NCI-H2196 (cell line): ENCODE measurements at regions not wholly inside any gene's neighbourhood (a gene's known extent, or its start where the extent isn't known, plus 50 kb on each side); places are given as distances from the start of the nearest gene placed in this dataset.

Experiments used
- DNase-seq: peaks from one replicate; lab custom pipeline; 2025; ENCODE audit not compliant: unreplicated experiment; lab: John Stamatoyannopoulos, UW

DNA sequence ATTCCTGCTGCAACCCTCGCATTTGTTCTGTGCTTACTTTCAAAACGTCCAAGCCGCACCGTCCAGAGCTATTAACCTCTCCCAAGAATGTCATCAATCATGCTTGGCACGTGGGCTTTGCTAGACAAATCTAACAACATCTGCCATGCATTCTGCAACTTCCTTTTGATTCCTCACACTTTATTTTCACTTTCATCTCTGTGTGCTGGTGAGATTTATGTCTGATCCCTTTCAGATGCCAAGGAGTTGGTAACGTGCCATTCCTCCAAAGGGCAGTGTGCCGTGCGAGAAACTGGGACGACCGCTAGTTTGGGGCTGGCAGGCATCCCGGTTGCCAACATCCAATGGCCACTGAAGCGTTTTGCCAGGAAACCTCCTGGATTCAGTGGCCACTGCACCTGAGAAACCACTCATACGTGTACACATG is 230.0 kb upstream of the PARD3B start:
- DNase-seq, result no peak

DNA sequence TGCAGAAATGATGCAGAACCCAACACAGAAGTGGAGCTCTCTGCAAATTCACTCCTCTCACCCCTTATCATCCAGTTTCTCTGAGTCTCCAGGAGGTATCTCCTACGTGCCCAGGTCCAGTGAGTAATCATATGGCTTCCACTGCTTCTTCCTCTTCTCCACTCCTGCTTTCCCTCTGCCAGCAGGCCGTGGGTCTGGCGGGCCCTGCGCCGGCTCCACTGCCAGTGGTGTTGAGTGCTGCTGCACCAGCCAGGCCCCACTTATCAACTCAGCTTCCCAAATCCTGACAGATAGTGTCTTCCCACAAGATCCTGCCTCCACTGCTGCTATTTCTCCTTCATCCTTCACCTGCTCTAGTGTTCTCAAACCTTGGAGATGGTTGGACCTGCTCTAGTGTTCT is 227.6 kb upstream of the PARD3B start:
- no peak for DNase-seq

GRCh38 chr2:204321027-204321800 is 224.1 kb upstream of the PARD3B start:
- DNase-seq, result no peak

DNA sequence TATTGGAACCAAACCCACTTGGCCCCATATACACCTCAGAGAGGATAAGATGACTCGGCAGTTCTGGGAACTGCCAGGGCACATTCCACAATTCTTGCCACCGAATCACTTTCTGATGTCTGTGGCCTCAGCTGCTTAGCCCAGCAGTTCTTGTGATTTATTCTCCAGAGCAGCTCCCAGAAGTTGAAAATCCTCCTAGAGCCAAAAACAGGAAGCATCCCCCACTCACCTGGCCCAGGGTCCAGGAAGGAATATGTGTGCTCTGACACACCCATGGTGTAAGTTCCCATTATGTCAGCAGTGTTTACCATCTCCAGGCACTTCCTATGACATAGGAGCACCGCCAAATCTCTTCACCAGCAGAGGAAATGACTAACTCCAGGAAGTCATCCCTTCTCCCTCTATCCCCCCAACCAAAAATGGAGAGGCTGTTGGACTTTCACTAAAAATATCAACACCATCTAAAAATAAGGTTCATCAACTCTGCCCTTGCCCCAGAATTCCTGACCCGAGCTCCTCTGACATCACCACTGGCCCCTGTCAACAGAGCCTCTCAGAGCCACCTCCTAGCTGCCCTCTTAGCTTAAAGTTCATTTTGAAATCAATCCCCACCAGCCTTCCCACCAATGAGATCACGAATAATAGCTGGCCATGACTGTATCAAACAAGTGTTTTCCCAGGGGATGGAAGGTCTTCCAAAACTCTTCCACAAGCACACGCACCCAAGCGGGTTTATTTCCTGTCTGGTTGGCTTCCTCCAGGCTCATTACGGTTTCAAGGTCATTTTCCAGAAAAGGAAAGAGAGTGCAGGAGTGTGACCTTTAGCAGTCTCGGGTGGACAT is 223.1 kb upstream of the PARD3B start:
- DNase-seq, result no peak

DNA sequence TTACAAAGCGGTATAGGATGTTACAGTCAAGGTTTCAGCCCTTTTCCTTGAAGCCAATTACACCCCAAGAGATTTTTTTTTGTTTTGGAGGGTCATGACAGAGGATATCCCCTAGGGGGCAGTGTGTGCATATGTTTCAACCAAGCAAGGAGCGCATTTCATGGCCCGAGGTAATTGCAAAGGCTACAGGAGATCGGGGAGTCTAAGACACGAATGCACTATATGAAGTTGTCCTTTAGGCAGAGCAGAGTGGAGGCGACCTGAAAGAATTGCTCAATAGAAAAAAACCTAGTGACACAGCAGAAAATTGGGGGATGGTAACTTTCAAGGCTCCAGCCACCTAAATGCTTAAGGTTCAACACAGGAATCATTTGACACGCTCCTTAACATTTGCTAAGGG is 219.8 kb upstream of the PARD3B start:
- peak; percentile 48 for DNase-seq

DNA sequence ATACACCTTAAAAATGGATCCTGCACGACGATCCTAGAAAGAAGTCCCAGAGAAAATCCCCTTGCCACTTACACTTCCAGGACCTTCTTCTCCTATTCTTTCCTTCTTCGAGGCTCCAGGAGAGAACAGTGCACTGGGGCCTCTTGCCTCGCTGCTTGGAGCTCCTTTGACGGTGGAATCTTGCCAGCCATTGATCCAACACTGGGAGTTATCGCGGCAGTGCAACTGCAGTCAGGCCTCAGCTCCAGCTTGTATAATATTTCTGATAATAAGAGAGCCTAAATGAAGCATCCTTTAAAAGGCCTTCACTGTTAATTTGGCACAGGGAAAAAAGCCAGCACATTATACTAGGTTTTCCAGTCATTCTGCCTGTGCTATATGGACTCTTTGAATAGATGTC is 216.9 kb upstream of the PARD3B start:
- no peak for DNase-seq

GRCh38 chr2:204329016-204329415 is 216.3 kb upstream of the PARD3B start:
- DNase-seq, result no peak

- DNase-seq, result no peak
These were observed 215.7 kb upstream of the PARD3B start for GRCh38 chr2:204329532-204329931.

GRCh38 chr2:204331180-204331579 is 214.1 kb upstream of the PARD3B start:
- DNase-seq, result no peak

DNA sequence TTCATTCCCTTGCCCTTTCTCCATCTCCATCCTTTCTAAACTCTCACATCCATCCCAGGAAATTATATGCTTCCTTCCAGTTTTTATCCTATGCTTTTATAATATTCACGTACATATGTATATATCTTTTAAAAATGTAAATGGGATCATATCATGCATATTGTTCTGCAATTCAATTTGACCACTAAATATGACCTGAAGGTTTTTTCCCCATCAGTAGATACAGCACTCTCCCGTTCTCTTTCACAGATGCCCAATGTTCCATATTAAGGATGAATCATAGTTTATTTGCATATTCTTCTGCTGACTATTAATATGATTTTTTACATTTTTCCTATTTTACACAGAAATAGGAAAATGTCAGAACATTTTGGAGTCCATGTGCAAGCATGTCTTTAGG is 213.3 kb upstream of the PARD3B start:
- no peak for DNase-seq

GRCh38 chr2:204332706-204333105 is 212.6 kb upstream of the PARD3B start:
- DNase-seq, result no peak

GRCh38 chr2:204333861-204334260 is 211.4 kb upstream of the PARD3B start:
- no peak for DNase-seq

- DNase-seq, result no peak
These were observed 209.7 kb upstream of the PARD3B start for GRCh38 chr2:204335451-204336058.

DNA sequence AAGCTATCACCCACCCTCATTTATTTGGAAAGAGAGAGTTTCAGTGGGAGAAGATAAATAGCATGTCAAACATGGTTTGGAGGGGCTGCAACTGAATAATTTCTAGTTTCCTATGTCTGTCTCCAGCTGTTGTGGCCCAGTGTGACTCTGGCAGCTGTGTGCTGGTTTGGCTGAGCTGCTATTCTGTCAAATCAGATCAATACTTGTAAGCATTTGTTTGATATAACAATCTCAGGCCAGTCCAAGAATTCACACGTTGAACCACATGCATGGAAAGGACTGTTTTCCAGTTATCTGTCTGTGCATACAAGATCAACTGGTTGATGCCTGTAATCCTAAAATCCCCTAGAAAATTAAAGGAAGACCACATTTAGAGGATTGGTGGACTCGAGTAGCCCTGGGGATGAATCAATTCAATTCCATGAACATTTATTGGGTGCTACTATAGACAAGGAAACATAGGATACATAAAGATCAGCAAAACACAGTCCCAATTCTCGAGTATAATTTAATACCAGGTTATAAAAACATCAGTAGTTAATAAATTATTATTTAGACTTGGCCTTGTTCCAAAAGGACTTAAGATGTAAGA is 209.0 kb upstream of the PARD3B start:
- no peak for DNase-seq

- DNase-seq, result no peak
These were observed 207.6 kb upstream of the PARD3B start for GRCh38 chr2:204337638-204338037.

GRCh38 chr2:204339212-204339715 is 206.0 kb upstream of the PARD3B start:
- no peak for DNase-seq

DNA sequence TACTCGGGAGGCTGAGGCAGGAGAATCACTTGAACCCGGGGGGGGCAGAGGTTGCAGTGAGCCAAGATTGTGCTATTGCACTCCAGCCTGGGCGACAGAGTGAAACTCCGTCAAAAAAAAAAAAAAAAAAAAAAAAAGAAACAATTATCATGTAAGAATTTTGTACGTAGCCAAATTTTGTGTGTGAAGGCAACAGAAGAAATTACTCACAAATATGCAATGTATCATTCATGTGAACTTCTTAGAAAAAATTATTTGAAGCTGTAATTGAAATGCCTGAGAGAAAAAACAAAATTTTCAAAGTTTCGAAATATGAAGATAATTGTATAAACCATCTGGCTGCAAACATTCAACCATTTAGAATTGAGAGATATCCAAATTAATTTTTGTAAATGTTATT is 204.8 kb upstream of the PARD3B start:
- no peak for DNase-seq

DNA sequence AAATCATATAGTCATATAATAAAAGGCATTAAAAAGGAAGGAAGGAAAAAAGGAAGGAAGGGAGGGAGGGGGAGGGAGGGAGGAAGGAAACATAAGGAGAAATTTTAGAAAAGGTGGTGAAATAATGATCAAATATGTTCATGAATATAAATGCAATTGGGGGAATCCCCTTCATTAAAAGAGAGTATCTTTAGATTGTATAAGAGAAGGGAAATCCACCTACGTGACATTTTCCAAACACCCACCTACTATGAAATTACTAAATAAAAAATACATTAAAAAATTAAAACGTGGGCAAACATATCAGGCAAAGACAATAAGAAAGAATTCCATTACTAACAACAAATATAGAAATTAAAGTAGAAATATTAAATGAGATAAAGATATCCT is 203.4 kb upstream of the PARD3B start:
- no peak for DNase-seq

- no peak for DNase-seq
These were observed 201.6 kb upstream of the PARD3B start for GRCh38 chr2:204343685-204344084.

- DNase-seq, result no peak
These were observed 201.2 kb upstream of the PARD3B start for GRCh38 chr2:204344119-204344518.

DNA sequence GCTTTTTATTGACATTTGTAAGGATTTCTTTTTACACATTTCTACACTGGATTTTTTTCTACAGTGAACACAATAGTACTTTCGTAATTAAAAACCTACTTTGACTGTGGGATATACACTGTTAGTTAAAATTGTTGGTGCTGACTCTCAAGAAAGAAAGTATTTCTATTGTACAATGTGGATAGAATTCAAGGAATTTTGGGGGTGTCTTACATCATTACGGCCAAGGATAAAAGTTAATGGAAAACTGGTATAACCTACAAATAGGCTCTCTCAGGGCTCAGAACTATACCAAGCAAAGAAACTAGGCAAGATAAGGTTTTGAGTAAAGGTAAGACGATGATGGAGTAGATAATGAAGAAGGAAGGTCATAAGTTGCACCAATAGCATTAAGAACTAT is 198.4 kb upstream of the PARD3B start:
- DNase-seq, result no peak
